ENCODE measurements at regions not wholly inside any gene's neighbourhood (a gene's known extent, or its start where the extent isn't known, plus 50 kb on each side); places are given as distances from the start of the nearest gene placed in this dataset.

DNA sequence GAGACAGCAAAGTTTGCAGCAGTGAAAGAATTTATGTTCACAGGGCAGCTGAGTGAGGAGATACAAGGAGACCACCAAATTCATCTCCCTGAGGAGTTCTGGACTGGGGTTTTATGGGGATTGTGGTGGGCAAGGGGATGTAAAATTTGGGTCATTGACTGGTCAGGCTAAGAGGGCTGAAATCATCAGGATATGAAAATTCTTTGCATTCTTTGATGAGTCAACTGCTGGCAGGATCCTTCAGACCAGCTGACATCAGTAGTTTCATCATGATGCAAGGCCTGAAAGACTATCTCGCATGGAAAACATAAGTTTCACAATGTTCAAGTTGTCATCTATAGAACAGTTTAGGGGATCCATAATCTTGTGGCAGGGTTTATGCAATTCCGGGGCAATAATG, 869.5 kb upstream of the PCDH9 start:
- TF ChIP-seq, protein P1, sequence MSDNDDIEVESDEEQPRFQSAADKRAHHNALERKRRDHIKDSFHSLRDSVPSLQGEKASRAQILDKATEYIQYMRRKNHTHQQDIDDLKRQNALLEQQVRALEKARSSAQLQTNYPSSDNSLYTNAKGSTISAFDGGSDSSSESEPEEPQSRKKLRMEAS (IDR thresholded peaks at IDR 0.05), result no peak
- TF ChIP-seq SIN3A (conservative IDR thresholded peaks at IDR 0.05 in 1 of 2, IDR thresholded peaks at IDR 0.05 in 1 of 2; ENCODE audit: low read depth in 1 of 2, low read length in 2 of 2), result no peak

Measured in H1 (cell line).